ENCODE measurements at regions not wholly inside any gene's neighbourhood (a gene's known extent, or its start where the extent isn't known, plus 50 kb on each side); places are given as distances from the start of the nearest gene placed in this dataset.

DNA sequence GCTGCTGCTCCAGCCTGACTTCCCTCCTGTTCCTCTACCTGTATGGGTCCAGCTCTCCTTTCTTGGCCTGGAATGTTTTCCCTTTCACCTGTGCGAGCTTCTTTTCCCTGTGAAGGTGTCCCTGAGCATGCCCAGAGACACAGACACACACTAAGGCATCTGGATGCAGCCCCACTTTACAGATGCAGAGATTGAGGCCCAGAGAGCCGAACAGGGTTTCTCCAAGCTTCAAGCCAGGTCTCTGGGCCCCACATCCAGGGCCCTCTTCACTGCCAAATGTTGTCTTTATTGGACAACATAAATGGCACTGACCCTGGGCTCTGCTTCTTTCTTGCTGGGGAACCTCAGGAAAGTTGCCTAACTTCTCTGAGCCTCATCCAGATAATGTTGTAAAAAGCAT, 561.6 kb downstream of the MIAT start:
- DNase-seq (ENCODE audit: low spot score) = no peak
- TF ChIP-seq, protein P1, sequence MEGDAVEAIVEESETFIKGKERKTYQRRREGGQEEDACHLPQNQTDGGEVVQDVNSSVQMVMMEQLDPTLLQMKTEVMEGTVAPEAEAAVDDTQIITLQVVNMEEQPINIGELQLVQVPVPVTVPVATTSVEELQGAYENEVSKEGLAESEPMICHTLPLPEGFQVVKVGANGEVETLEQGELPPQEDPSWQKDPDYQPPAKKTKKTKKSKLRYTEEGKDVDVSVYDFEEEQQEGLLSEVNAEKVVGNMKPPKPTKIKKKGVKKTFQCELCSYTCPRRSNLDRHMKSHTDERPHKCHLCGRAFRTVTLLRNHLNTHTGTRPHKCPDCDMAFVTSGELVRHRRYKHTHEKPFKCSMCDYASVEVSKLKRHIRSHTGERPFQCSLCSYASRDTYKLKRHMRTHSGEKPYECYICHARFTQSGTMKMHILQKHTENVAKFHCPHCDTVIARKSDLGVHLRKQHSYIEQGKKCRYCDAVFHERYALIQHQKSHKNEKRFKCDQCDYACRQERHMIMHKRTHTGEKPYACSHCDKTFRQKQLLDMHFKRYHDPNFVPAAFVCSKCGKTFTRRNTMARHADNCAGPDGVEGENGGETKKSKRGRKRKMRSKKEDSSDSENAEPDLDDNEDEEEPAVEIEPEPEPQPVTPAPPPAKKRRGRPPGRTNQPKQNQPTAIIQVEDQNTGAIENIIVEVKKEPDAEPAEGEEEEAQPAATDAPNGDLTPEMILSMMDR (IDR thresholded peaks at IDR 0.05) = no peak
- no peak for ATAC-seq (ENCODE audit: low FRiP score)

DNA sequence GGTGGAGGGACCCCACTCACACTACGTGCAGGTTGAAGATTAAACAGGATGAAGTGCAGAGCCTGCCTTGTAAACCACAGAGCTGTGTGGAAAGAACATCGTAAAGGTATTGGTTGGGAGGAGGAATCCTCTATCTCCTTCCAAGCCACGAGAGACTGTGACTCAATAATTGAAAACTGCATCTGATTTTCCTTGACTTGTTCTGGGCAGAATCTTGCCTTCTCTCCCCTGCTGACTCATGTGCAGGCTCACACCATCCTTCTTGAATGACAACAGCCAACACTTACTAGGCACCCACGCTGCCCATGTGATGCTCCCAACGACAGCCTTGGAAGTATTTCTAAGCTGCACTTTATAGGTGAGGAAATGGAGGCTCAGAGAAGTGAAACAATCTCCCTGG, 563.0 kb downstream of the MIAT start:
- DNase-seq (ENCODE audit: low spot score) = no peak
- peak; percentile 59 for ATAC-seq (ENCODE audit: low FRiP score)
- TF ChIP-seq, protein P1 (IDR thresholded peaks at IDR 0.05) = no peak

DNA sequence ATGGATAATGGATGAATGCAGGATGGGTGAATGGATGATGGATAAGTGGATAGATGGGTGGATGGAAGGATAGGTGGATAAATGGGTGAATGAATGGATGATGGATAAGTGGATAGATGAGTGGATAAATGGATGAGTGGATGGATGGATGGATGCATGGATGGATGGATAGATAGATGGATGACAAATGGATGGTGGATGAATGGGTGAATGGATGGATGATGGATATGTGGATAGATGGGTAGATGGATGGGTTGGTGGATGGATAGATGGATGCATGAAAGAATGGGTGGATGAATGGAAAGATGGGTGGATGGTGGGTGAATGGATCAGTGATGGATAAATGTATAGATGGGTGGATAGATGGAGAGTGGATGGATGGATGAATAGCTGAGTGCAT, 564.8 kb downstream of the MIAT start:
- TF ChIP-seq, protein P1 (IDR thresholded peaks at IDR 0.05) = no peak
- DNase-seq (ENCODE audit: low spot score) (no peak), ATAC-seq (ENCODE audit: low FRiP score) (no peak)

DNA sequence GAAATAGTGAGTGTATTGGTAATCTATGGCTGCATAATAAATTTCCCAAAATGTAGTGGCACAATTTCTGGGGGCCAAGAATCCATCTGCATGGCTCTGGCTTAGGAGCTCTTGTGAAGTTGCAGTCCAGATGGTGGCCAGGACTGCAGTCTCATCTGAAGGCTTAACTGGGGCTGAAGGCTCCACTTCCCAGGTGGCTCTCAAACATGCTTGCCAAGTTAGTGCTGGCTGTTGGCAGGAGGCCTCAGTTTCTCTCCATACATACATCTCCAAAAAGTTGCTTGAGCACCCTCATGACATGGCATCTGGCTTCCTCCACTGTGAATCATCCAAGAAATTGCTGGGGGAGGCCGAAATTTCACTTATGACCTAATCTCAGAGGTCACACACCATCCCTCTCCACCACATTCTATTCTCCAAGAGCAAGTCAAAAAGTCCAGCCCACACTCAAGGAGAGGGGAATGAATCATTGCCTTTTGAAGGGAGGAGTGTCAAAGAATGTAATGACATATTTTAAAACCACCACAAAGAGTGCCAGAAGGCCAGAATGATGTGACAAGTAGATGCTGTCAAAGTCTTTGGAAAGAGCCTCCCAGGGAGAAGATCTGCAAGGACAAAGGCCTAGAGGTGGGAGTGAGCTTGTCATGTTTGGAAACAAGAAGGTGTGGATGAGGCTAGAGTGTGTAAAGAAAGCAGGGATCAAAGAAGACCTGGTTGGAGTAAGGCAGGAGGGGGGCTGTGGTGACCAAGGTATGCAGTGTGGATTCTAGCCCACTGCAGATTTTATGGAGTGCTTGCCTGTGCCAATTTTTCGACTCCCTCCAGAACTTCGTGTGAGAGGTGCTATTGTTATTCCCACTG, 566.2 kb downstream of the MIAT start:
- TF ChIP-seq, protein P1 (IDR thresholded peaks at IDR 0.05) = no peak
- DNase-seq (ENCODE audit: low spot score) (no peak), ATAC-seq (ENCODE audit: low FRiP score) (peak; percentile 35)

DNA sequence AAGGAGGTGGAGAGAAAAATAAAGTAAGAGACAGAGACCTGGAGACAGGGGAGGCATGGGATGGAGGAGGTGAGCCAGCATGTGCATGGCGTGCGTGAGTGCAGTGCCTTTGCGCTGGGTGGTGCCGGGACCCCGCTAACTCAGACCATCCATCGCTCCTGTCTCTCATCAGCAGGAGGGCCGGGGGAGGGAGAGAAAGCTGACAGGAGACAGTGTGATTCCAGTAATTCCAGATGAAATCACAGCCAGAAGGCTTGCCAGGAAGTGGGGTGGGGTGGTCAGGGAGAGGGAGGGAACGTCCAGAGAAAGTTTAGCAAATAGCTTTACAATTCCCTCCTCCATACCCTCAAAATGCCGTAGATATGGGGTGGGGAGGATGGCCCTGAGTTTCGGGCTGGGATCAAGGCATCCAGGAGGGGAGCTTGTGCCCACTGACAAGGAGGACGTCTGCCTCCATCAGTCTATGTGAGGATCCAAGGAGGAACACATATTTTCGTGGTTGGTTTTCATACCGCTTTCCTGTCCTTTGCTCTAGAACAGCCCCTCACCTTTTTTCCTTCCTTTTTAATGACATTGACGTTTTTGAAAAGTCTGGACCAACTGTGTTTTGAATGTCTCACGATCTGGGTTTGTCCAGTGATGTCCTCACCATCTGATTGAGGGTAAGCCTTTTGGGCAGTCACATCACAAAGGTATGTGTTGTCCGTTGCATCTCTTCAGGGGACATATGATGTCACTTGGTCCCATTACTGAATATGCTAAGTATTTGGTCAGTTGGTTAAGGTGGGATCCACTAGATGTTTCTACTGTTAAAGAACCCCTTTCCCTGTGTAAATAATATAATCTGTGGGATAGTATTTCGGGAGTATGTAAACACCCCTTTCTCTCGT, 567.3 kb downstream of the MIAT start:
- ATAC-seq (ENCODE audit: low FRiP score) = peak; percentile 65
- no peak for DNase-seq (ENCODE audit: low spot score)
- TF ChIP-seq, protein P1 (IDR thresholded peaks at IDR 0.05) = no peak

DNA sequence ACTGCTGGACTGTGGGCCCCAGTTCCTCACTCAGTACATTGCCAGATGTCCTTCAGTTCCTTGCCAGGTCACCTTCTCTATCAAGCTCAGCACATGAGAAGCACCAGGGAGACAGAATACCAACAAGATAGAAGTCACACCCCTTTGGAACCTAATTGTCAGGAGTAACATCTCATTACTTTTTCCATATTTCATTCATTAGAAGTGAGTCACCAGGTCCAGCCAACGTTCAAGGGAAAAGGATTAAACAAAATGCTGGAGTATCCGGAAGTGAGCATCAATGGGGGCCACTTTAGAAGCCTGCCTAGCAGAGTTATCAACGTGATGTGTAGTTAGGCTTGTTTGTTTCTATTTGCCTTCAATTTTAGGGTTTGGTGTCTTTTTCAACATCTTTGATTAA, 569.3 kb downstream of the MIAT start:
- DNase-seq (ENCODE audit: low spot score) (no peak), ATAC-seq (ENCODE audit: low FRiP score) (no peak)
- TF ChIP-seq, protein P1 (IDR thresholded peaks at IDR 0.05) = no peak
